ENCODE measurements at regions not wholly inside any gene's neighbourhood (a gene's known extent, or its start where the extent isn't known, plus 50 kb on each side); places are given as distances from the start of the nearest gene placed in this dataset.
"Not testable (repeated sequence)": the region's sequence is repeated elsewhere in the genome, so short reads cannot be mapped to it uniquely, and the experiment has no call there.

GRCh38 chr3:86887876-86888275 lies 103.1 kb downstream of the VGLL3 start:
- DNase-seq (ENCODE audit: extremely low spot score): no peak
- Histone ChIP-seq H3K4me1 (ENCODE audit: insufficient read depth) (no peaks in the 10 kb centered on the region), H3K36me3 (ENCODE audit: insufficient read depth) (no peaks in the 10 kb centered on the region), H3K4me3 (ENCODE audit: low read depth, low read length) (no peak overlapping the region), H3K27ac (ENCODE audit: low read depth) (no peak overlapping the region)

- Histone ChIP-seq H3K36me3 (ENCODE audit: insufficient read depth) (no peaks in the 10 kb centered on the region), H3K4me1 (ENCODE audit: insufficient read depth) (no peaks in the 10 kb centered on the region), H3K4me3 (ENCODE audit: low read depth, low read length) (no peak overlapping the region), H3K27ac (ENCODE audit: low read depth) (no peak overlapping the region)
- no peak for DNase-seq (ENCODE audit: extremely low spot score)
- WGBS: 85% methylated on average over 6 of the region's 6 CpGs
Measured at GRCh38 chr3:86880066-86880465, 110.9 kb downstream of the VGLL3 start.

- DNase-seq (ENCODE audit: extremely low spot score); H3K4me3 ChIP-seq (ENCODE audit: low read depth, low read length); H3K4me1 ChIP-seq (ENCODE audit: insufficient read depth); H3K27ac ChIP-seq (ENCODE audit: low read depth); H3K36me3 ChIP-seq (ENCODE audit: insufficient read depth): not testable (repeated sequence)
- WGBS: 61% methylated on average over 5 of the region's 5 CpGs
Measured at GRCh38 chr3:86876504-86877181, 114.3 kb downstream of the VGLL3 start.

GRCh38 chr3:86874790-86875189 lies 116.2 kb downstream of the VGLL3 start:
- not testable (repeated sequence) for H3K36me3 ChIP-seq (ENCODE audit: insufficient read depth); H3K4me1 ChIP-seq (ENCODE audit: insufficient read depth); H3K4me3 ChIP-seq (ENCODE audit: low read depth, low read length); DNase-seq (ENCODE audit: extremely low spot score); H3K27ac ChIP-seq (ENCODE audit: low read depth)
- WGBS: 89% methylated on average over 1 of the region's 1 CpG

DNA sequence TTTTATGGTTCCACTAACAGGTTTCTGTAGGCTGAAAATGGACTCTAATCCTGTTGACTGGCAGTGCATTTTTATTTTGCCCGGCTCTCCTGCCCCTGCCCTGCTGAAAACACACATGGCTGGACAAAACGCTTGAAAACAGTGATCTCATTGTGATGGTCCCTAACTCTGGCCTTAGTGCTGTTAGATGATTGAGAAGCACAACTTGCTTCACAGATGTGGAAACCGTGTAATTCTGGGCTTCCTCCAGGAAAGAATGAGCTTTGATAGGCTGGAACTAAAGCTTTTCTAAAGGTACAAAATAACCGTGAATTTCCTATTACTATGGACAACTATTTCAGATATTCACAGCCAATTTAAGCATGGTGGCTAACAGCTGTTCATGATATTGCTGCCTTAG lies 121.4 kb downstream of the VGLL3 start:
- no peak overlapping the region for H3K27ac ChIP-seq (ENCODE audit: low read depth)
- 63% methylated on average over 4 of the region's 4 CpGs for WGBS
- no peak for DNase-seq (ENCODE audit: extremely low spot score)
- H3K4me3 ChIP-seq (ENCODE audit: low read depth, low read length): no peak overlapping the region
- no peaks in the 10 kb centered on the region for H3K36me3 ChIP-seq (ENCODE audit: insufficient read depth)
- no peaks in the 10 kb centered on the region for H3K4me1 ChIP-seq (ENCODE audit: insufficient read depth)

GRCh38 chr3:86867982-86868381 lies 123.0 kb downstream of the VGLL3 start:
- Histone ChIP-seq H3K36me3 (ENCODE audit: insufficient read depth) (no peaks in the 10 kb centered on the region), H3K4me3 (ENCODE audit: low read depth, low read length) (no peak overlapping the region), H3K4me1 (ENCODE audit: insufficient read depth) (no peaks in the 10 kb centered on the region), H3K27ac (ENCODE audit: low read depth) (no peak overlapping the region)
- DNase-seq (ENCODE audit: extremely low spot score): no peak
- WGBS: 53% methylated on average over 2 of the region's 2 CpGs

DNA sequence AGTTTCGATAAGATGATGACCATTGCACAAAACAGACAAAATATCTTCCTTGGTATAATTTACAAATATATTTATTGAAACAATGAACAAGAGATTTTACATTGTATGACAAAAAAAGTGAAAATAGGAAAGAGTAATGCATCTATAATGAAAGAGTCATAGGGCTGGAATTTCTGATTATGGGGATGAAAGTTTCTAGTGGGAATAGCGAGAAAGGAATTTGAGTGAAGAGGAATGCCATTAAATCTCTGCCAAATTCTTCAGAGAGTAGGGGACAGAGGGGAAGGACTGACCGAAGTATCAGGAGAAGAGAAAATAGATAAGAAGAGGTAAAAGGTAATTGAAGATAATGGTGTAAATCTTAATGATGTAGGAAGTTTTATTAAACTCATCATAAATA lies 125.4 kb downstream of the VGLL3 start:
- DNase-seq (ENCODE audit: extremely low spot score): no peak
- Histone ChIP-seq H3K4me3 (ENCODE audit: low read depth, low read length) (no peak overlapping the region), H3K27ac (ENCODE audit: low read depth) (no peak overlapping the region), H3K36me3 (ENCODE audit: insufficient read depth) (no peaks in the 10 kb centered on the region), H3K4me1 (ENCODE audit: insufficient read depth) (no peaks in the 10 kb centered on the region)
- 69% methylated on average over 3 of the region's 3 CpGs for WGBS

DNA sequence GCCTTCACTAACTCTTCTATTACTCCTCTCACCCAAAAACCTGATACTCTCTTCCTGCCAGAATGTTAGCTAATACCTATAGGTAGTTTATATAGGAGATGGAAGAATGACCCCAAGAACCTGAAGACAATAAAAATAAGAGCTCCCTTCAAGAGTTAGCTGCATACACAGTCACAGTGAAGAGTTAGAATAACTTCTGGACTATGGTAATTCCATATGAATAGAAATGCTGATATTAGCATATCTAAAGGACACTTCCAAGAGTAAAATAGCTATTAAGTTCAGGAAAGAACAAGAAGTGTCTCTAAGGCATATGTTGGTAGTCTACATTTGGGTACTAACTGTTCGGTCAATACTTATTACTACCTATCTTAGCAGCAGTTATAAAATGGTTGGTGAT lies 134.2 kb downstream of the VGLL3 start:
- Histone ChIP-seq H3K4me1 (ENCODE audit: insufficient read depth) (no peaks in the 10 kb centered on the region), H3K27ac (ENCODE audit: low read depth) (no peak overlapping the region), H3K36me3 (ENCODE audit: insufficient read depth) (no peaks in the 10 kb centered on the region), H3K4me3 (ENCODE audit: low read depth, low read length) (no peak overlapping the region)
- 99% methylated on average over 1 of the region's 1 CpG for WGBS
- DNase-seq (ENCODE audit: extremely low spot score): no peak

DNA sequence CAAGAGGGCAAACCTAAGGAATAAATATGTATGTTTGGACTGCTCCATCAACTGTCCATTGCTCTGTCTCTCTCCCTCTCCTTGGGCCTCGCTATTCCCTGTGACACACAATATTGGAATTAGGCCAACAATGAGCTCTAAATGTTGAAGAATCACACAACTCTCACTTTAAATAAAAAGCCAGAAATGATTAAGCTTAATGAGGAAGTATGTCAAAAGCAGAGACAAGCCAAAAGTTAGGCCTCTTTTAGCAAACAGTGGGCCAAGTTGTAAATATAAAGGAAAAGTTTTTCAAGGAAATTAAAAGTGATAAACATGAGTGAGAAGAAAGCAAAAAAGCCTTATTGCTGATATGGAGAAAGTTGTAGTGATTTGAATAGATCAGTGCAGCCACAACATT lies 141.0 kb downstream of the VGLL3 start:
- H3K4me1 ChIP-seq (ENCODE audit: insufficient read depth): no peaks in the 10 kb centered on the region
- 67% methylated on average over 1 of the region's 1 CpG for WGBS
- H3K27ac ChIP-seq (ENCODE audit: low read depth): no peak overlapping the region
- no peaks in the 10 kb centered on the region for H3K36me3 ChIP-seq (ENCODE audit: insufficient read depth)
- DNase-seq (ENCODE audit: extremely low spot score): no peak
- H3K4me3 ChIP-seq (ENCODE audit: low read depth, low read length): no peak overlapping the region

DNA sequence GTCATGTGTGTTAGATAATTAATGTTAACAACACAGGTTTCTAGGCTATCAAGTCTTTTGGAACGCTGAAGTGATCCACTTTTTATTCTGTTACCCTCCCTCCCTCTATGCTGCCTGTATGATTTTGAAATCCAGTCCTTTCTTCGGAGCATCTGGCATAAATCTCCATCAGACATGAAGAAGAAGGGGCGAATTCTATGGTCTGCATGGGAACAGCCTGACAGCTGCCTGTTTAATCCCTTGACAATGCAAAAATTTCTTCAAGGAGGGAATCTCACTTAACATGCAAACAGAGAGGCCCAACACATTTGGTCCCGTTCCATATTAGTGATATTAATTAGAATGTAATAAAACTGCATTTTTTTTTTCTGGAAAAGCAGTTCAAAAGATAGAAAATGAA lies 145.2 kb downstream of the VGLL3 start:
- no peak overlapping the region for H3K27ac ChIP-seq (ENCODE audit: low read depth)
- WGBS: 61% methylated on average over 4 of the region's 4 CpGs
- no peak for DNase-seq (ENCODE audit: extremely low spot score)

GRCh38 chr3:86838927-86839326 lies 152.0 kb downstream of the VGLL3 start:
- no peak for DNase-seq (ENCODE audit: extremely low spot score)
- Histone ChIP-seq H3K4me1 (ENCODE audit: insufficient read depth) (no peaks in the 10 kb centered on the region), H3K27ac (ENCODE audit: low read depth) (no peak overlapping the region), H3K4me3 (ENCODE audit: low read depth, low read length) (no peak overlapping the region), H3K36me3 (ENCODE audit: insufficient read depth) (no peaks in the 10 kb centered on the region)
- whole genome bisulfite sequencing: 78% methylated on average over 2 of the region's 2 CpGs

More for the DNA sequence above, 145.2 kb downstream of the VGLL3 start:
- Histone ChIP-seq H3K4me3 (ENCODE audit: low read depth, low read length) (no peak overlapping the region), H3K36me3 (ENCODE audit: insufficient read depth) (no peaks in the 10 kb centered on the region), H3K4me1 (ENCODE audit: insufficient read depth) (no peaks in the 10 kb centered on the region)

GRCh38 chr3:86837871-86838270 lies 153.1 kb downstream of the VGLL3 start:
- no peak for DNase-seq (ENCODE audit: extremely low spot score)
- H3K4me3 ChIP-seq (ENCODE audit: low read depth, low read length): no peak overlapping the region
- WGBS: 86% methylated on average over 1 of the region's 1 CpG
- H3K4me1 ChIP-seq (ENCODE audit: insufficient read depth): no peaks in the 10 kb centered on the region
- H3K36me3 ChIP-seq (ENCODE audit: insufficient read depth): no peaks in the 10 kb centered on the region
- H3K27ac ChIP-seq (ENCODE audit: low read depth): no peak overlapping the region

- WGBS: 31% methylated on average over 1 of the region's 1 CpG
- Histone ChIP-seq H3K27ac (ENCODE audit: low read depth) (no peak overlapping the region), H3K4me1 (ENCODE audit: insufficient read depth) (no peaks in the 10 kb centered on the region), H3K4me3 (ENCODE audit: low read depth, low read length) (no peak overlapping the region), H3K36me3 (ENCODE audit: insufficient read depth) (no peaks in the 10 kb centered on the region)
- no peak for DNase-seq (ENCODE audit: extremely low spot score)
Measured at GRCh38 chr3:86830566-86830965, 160.4 kb downstream of the VGLL3 start.

- H3K4me1 ChIP-seq (ENCODE audit: insufficient read depth): no peaks in the 10 kb centered on the region
- DNase-seq (ENCODE audit: extremely low spot score): no peak
- no peaks in the 10 kb centered on the region for H3K36me3 ChIP-seq (ENCODE audit: insufficient read depth)
- no peak overlapping the region for H3K27ac ChIP-seq (ENCODE audit: low read depth)
- no peak overlapping the region for H3K4me3 ChIP-seq (ENCODE audit: low read depth, low read length)
- 63% methylated on average over 3 of the region's 3 CpGs for WGBS
Measured at GRCh38 chr3:86828751-86829150, 162.2 kb downstream of the VGLL3 start.

GRCh38 chr3:86827582-86827981 lies 163.4 kb downstream of the VGLL3 start:
- H3K27ac ChIP-seq (ENCODE audit: low read depth); DNase-seq (ENCODE audit: extremely low spot score); H3K4me3 ChIP-seq (ENCODE audit: low read depth, low read length); H3K4me1 ChIP-seq (ENCODE audit: insufficient read depth); H3K36me3 ChIP-seq (ENCODE audit: insufficient read depth): not testable (repeated sequence)
- WGBS: 92% methylated on average over 10 of the region's 10 CpGs

All from urinary bladder (tissue), 3 donors.